ENCODE measurements at regions not wholly inside any gene's neighbourhood (a gene's known extent, or its start where the extent isn't known, plus 50 kb on each side); places are given as distances from the start of the nearest gene placed in this dataset.

DNA sequence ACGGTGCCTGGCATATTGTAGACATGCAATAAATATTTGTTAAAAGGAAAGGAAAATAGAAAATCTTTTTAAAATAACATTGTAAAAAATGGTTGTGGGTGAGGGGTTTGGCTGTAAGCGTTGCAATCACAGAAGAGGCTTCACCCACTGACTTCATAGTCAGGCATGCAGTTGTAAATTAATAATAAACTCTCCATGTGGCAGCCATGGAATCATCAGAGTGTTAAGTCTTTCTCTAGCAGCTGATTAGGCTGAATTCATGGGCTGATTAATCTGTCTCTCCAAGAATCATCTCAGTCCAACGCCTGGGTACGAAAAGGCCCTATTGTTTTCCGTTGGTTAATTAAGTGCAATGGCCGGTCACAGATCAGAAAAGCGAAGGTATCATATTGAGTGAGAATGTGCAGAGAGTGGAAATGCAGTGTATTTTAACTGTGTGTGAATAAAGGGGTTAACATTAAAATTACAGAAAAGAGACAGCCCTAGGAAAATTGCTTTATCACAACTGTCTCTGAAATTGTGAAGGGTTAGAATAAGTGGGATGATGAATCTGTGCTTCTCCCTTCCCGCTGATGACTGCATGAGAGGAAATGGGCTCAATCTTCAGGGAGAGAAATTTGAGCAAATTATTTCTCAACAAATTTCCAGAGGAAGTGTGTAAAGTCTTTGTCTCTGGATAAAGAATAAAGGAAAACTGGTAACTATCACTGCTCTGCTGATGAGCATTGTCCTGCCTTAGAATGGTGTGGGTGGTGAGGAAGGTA lies 269.0 kb downstream of the FAM76B start:
- H3K4me2 ChIP-seq (ENCODE audit: low read length) = peak overlapping the region; percentile 11
- no peaks in the 10 kb centered on the region for H3K27me3 ChIP-seq (ENCODE audit: control insufficient read depth, insufficient read depth, low read length)
- peak overlapping the region; percentile 16 for H3K9ac ChIP-seq (ENCODE audit: low read depth, low read length)
- H3K4me1 ChIP-seq (ENCODE audit: control insufficient read depth, insufficient read depth, low read length) = peaks cover 28% of the 10 kb centered on the region
- H3K4me3 ChIP-seq (ENCODE audit: low read length) = no peak overlapping the region
- no peaks in the 10 kb centered on the region for H3K9me3 ChIP-seq (replicated peaks; ENCODE audit: low read length)
- no peaks in the 10 kb centered on the region for H3K36me3 ChIP-seq (ENCODE audit: insufficient read depth, low read length)

DNA sequence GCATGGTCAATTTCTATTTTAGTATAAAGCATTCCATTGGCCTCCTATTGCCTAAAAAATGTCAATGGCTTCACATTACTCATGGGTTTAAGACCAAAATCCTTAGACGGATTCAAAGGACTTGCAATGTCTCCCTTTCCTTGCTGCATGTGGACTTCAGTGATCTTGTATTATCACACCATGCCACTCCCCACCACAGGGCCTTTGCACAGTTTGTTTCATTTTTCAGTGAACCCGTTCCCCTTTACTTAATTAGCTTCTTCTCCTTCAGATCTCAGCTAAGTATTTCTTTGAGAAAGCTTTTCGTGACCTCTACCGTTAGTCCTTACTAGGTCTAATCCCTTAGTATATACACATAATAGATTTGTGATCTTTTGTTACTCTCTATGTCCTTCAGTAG lies 269.7 kb downstream of the FAM76B start:
- H3K4me1 ChIP-seq (ENCODE audit: control insufficient read depth, insufficient read depth, low read length) = peaks cover 28% of the 10 kb centered on the region
- H3K9me3 ChIP-seq (replicated peaks; ENCODE audit: low read length) = no peaks in the 10 kb centered on the region
- no peaks in the 10 kb centered on the region for H3K27me3 ChIP-seq (ENCODE audit: control insufficient read depth, insufficient read depth, low read length)
- no peak overlapping the region for H3K4me3 ChIP-seq (ENCODE audit: low read length)
- H3K9ac ChIP-seq (ENCODE audit: low read depth, low read length) = no peak overlapping the region
- no peak overlapping the region for H3K4me2 ChIP-seq (ENCODE audit: low read length)
- H3K36me3 ChIP-seq (ENCODE audit: insufficient read depth, low read length) = no peaks in the 10 kb centered on the region

DNA sequence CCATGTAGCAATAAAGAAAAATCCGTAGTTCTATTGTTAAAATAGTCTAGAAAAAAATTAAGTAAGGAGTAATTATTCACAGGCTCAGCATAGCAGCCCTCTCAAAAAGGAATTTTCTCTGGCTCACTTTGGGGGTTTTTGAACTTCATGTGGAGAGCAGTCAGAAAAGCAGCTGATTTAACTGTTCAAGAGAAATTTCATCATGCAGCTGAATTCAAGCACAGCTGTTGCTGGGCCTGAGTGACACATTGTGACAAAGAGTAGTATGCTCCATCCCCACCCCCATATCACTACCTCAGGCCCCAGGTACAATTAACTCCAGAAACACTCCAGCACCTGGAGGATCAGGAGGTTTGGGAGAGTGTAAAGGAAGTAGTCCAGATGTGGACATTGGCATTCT lies 272.1 kb downstream of the FAM76B start:
- no peaks in the 10 kb centered on the region for H3K9me3 ChIP-seq (replicated peaks; ENCODE audit: low read length)
- no peaks in the 10 kb centered on the region for H3K36me3 ChIP-seq (ENCODE audit: insufficient read depth, low read length)
- no peak overlapping the region for H3K4me3 ChIP-seq (ENCODE audit: low read length)
- H3K9ac ChIP-seq (ENCODE audit: low read depth, low read length) = no peak overlapping the region
- peaks cover 38% of the 10 kb centered on the region for H3K4me1 ChIP-seq (ENCODE audit: control insufficient read depth, insufficient read depth, low read length)
- no peak overlapping the region for H3K4me2 ChIP-seq (ENCODE audit: low read length)
- H3K27me3 ChIP-seq (ENCODE audit: control insufficient read depth, insufficient read depth, low read length) = no peaks in the 10 kb centered on the region

DNA sequence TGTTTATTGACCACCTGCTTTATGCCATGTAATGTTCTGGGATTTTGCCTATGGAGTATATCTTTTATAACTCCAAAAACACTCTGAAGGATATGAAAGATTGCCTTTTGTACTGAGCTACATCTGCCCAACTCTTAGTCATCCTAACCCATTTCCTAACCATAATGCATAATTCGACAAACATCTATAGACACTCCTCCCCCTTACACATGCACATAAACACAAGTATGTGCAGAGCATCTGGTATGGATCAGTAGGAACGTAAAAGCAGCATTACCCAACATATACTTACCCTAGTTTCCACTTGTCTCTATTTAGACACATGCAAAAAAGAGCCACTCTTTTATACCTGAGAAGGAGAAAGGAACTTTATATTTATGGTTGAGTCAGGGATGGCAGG lies 272.8 kb downstream of the FAM76B start:
- H3K27me3 ChIP-seq (ENCODE audit: control insufficient read depth, insufficient read depth, low read length) = no peaks in the 10 kb centered on the region
- no peaks in the 10 kb centered on the region for H3K36me3 ChIP-seq (ENCODE audit: insufficient read depth, low read length)
- H3K9ac ChIP-seq (ENCODE audit: low read depth, low read length) = no peak overlapping the region
- no peak overlapping the region for H3K4me3 ChIP-seq (ENCODE audit: low read length)
- H3K4me1 ChIP-seq (ENCODE audit: control insufficient read depth, insufficient read depth, low read length) = peaks cover 43% of the 10 kb centered on the region
- H3K4me2 ChIP-seq (ENCODE audit: low read length) = no peak overlapping the region
- no peaks in the 10 kb centered on the region for H3K9me3 ChIP-seq (replicated peaks; ENCODE audit: low read length)

DNA sequence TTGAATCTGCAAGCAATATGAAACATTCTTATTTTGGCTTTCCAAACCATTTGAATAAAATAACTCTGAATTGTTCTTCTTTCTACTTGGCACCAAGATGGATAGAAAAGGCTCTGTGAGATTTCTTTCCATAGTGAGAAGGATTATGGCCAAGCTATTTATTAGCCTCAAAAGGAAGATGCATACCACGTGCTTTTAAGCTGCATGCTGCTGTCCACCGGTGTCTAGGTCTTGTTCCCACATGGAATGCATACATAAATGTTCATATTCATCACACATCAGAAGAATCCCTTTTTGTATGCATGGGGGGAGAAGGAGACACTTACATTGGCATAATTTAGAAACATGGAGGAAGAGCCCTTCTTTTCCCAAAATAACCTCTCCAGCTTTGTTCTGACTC lies 273.4 kb downstream of the FAM76B start:
- H3K4me3 ChIP-seq (ENCODE audit: low read length) = no peak overlapping the region
- no peaks in the 10 kb centered on the region for H3K9me3 ChIP-seq (replicated peaks; ENCODE audit: low read length)
- H3K36me3 ChIP-seq (ENCODE audit: insufficient read depth, low read length) = no peaks in the 10 kb centered on the region
- H3K27me3 ChIP-seq (ENCODE audit: control insufficient read depth, insufficient read depth, low read length) = no peaks in the 10 kb centered on the region
- no peak overlapping the region for H3K4me2 ChIP-seq (ENCODE audit: low read length)
- no peak overlapping the region for H3K9ac ChIP-seq (ENCODE audit: low read depth, low read length)
- H3K4me1 ChIP-seq (ENCODE audit: control insufficient read depth, insufficient read depth, low read length) = peaks cover 38% of the 10 kb centered on the region

DNA sequence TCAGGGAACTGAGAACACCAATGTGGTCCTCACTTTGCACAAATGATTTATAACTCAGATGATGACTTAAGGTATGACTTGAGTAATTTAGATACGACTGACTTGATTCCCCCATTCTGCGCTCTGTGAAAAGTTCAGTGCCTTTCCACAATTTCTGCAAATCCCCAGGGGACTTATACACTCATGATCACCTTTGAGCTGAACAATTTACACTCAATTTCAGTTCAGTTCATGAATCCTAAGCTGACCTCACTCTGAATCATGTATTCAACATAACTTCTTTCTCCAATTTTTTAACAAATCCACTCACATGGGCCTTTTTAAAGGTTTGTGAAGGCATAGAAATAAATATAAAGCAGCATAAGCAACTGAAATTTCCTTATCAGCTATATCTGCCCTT lies 274.2 kb downstream of the FAM76B start:
- no peaks in the 10 kb centered on the region for H3K27me3 ChIP-seq (ENCODE audit: control insufficient read depth, insufficient read depth, low read length)
- peaks cover 30% of the 10 kb centered on the region for H3K4me1 ChIP-seq (ENCODE audit: control insufficient read depth, insufficient read depth, low read length)
- no peaks in the 10 kb centered on the region for H3K36me3 ChIP-seq (ENCODE audit: insufficient read depth, low read length)
- H3K9ac ChIP-seq (ENCODE audit: low read depth, low read length) = no peak overlapping the region
- H3K4me3 ChIP-seq (ENCODE audit: low read length) = no peak overlapping the region
- no peak overlapping the region for H3K4me2 ChIP-seq (ENCODE audit: low read length)
- H3K9me3 ChIP-seq (replicated peaks; ENCODE audit: low read length) = no peaks in the 10 kb centered on the region

DNA sequence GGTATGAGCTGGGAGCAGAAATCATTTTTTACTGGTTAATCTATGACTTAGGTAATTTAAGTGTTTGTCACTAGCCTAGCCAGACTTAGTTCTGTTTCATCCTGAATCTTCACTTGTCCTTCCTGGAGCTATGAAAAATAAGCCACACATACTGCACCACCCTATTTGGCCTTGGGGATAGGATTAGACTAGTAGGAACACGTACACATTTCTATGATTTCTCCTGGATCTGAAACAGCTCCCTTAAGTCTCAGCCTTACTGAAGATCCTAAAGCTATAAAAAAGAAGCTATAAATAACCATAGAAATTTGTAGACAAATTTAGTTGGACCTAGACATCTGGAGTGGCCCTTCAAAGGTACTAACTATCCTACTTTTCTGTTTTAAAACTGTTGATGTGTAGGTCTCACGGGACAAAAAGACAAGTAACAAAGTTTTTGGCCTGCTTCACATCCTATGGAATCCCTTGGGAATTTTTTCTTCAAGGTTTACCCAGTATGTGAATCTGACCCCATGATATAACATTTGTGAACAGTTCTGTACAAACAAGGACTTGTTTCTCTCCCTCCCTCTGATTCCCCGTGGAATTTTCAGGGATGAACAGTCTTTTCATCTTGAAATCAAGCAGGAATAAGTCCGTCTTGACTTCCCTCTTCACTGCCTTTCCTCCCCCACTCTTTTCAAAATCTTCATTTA lies 275.0 kb downstream of the FAM76B start:
- Histone ChIP-seq H3K4me3 (ENCODE audit: low read length) (no peak overlapping the region), H3K36me3 (ENCODE audit: insufficient read depth, low read length) (no peaks in the 10 kb centered on the region), H3K27me3 (ENCODE audit: control insufficient read depth, insufficient read depth, low read length) (no peaks in the 10 kb centered on the region), H3K4me2 (ENCODE audit: low read length) (no peak overlapping the region), H3K9me3 (replicated peaks; ENCODE audit: low read length) (no peaks in the 10 kb centered on the region), H3K4me1 (ENCODE audit: control insufficient read depth, insufficient read depth, low read length) (peaks cover 30% of the 10 kb centered on the region), H3K9ac (ENCODE audit: low read depth, low read length) (no peak overlapping the region)

DNA sequence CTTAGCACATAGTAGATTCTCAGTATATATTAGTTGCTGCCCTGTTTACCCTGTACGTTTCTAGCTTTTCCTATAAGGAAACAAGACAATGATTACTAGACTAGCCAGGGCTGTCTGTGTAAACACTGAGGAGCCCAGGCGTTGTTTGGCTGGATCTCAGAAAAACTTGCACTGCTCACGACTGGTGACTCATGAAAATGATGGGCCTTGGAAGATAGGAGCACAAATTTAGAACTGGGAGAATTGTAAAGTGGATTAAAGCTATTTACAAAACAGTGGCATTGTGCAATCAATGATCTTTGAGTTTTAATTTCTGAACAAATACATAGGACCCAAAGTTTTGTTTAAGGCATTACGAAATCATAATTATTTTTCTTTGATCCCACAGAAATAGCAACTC lies 276.9 kb downstream of the FAM76B start:
- peak overlapping the region; percentile 3 for H3K4me3 ChIP-seq (ENCODE audit: low read length)
- peak overlapping the region; percentile 64 for H3K4me2 ChIP-seq (ENCODE audit: low read length)
- H3K9me3 ChIP-seq (replicated peaks; ENCODE audit: low read length) = no peaks in the 10 kb centered on the region
- H3K9ac ChIP-seq (ENCODE audit: low read depth, low read length) = peak overlapping the region; percentile 57
- H3K36me3 ChIP-seq (ENCODE audit: insufficient read depth, low read length) = no peaks in the 10 kb centered on the region
- H3K4me1 ChIP-seq (ENCODE audit: control insufficient read depth, insufficient read depth, low read length) = peaks cover 30% of the 10 kb centered on the region
- H3K27me3 ChIP-seq (ENCODE audit: control insufficient read depth, insufficient read depth, low read length) = no peaks in the 10 kb centered on the region

DNA sequence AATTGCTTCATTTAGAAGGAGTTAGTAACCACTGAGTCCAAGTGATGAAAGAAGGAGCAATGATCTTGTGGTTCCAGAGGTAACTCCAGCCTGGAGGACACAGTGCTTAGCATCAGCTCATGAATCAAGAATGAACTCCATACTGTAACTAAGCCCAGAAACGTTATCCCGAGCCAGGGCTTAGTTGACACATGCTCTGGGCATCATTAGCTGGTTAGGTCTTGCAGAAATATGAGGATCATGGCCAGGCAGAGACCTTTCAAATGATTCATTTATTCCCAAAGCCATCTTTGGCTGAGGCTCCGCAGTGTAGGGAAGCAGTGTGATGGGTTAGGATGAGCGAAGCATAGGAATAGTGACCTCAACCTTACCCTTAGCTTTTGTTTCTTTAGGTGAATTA lies 277.4 kb downstream of the FAM76B start:
- Histone ChIP-seq H3K4me2 (ENCODE audit: low read length) (peak overlapping the region; percentile 64), H3K36me3 (ENCODE audit: insufficient read depth, low read length) (no peaks in the 10 kb centered on the region), H3K4me3 (ENCODE audit: low read length) (peak overlapping the region; percentile 3), H3K9me3 (replicated peaks; ENCODE audit: low read length) (no peaks in the 10 kb centered on the region), H3K27me3 (ENCODE audit: control insufficient read depth, insufficient read depth, low read length) (no peaks in the 10 kb centered on the region), H3K4me1 (ENCODE audit: control insufficient read depth, insufficient read depth, low read length) (peaks cover 29% of the 10 kb centered on the region), H3K9ac (ENCODE audit: low read depth, low read length) (peak overlapping the region; percentile 57)

DNA sequence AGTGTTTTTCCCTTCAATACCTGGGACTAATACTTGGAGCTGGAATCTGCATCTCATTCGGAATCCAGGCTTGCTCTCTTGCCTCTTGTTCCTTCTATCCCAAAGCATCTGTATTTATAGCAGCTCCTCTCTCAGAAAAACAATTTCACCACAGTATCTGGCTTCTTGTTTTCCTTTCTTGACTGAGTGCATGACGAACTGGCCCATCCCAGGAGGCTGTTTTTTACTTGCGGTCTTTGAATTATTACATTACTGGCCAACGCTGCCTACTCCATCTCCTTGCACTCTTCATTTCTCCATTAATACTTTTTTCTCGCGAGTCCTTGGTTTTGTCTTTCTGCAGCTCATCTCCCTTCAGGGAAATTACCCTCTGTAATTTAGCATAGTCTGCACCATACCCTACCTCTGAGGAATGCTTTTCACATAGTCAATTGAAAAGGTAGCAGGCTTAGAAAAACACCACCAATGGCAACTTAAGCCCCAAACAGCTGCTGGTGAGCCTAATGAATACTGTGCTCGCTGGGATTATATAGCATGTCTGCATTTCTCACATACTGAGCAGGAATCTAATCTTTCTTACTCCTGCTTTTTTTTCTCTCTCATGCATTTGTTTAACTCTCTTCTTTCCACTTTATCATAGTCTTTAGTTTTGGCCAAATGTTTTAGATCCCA lies 277.4 kb upstream of the SESN3 start:
- no peak overlapping the region for H3K4me3 ChIP-seq (ENCODE audit: low read length)
- no peaks in the 10 kb centered on the region for H3K27me3 ChIP-seq (ENCODE audit: control insufficient read depth, insufficient read depth, low read length)
- H3K4me2 ChIP-seq (ENCODE audit: low read length) = no peak overlapping the region
- no peaks in the 10 kb centered on the region for H3K9me3 ChIP-seq (replicated peaks; ENCODE audit: low read length)
- H3K4me1 ChIP-seq (ENCODE audit: control insufficient read depth, insufficient read depth, low read length) = peaks cover 14% of the 10 kb centered on the region
- no peaks in the 10 kb centered on the region for H3K36me3 ChIP-seq (ENCODE audit: insufficient read depth, low read length)
- no peak overlapping the region for H3K9ac ChIP-seq (ENCODE audit: low read depth, low read length)

DNA sequence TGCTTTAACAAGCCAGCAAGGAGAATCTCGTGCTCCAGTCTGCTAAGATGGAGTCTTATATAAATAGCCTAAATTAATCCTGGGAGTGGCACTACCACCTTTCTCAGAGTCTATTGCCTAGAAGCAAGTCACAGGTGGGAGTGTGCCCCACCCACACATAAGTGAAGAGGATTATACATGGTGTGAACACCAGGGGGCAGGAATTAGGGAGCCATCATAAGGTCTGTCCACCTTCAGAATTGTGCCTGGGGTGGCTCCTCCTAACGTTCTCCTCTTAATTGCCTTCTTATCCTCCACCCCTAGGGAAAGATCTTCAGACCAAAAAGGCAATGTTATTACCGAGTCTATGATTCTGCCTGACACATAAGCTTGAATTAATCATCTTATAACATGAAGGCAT lies 276.8 kb upstream of the SESN3 start:
- Histone ChIP-seq H3K4me2 (ENCODE audit: low read length) (no peak overlapping the region), H3K9me3 (replicated peaks; ENCODE audit: low read length) (no peaks in the 10 kb centered on the region), H3K4me1 (ENCODE audit: control insufficient read depth, insufficient read depth, low read length) (peaks cover 9% of the 10 kb centered on the region), H3K36me3 (ENCODE audit: insufficient read depth, low read length) (no peaks in the 10 kb centered on the region), H3K27me3 (ENCODE audit: control insufficient read depth, insufficient read depth, low read length) (no peaks in the 10 kb centered on the region), H3K4me3 (ENCODE audit: low read length) (no peak overlapping the region), H3K9ac (ENCODE audit: low read depth, low read length) (no peak overlapping the region)
